GM20431 (cell line): ENCODE measurements at regions not wholly inside any gene's neighbourhood (a gene's known extent, or its start where the extent isn't known, plus 50 kb on each side); places are given as distances from the start of the nearest gene placed in this dataset.

ENCODE experiments used
- in situ Hi-C: fragments of 300-500 bp; cut with MseI, MboI; formaldehyde crosslinking; loops from one replicate; pipeline ENCODE4 v1.15.0; 2020; ENCODE audit warnings: low sequenced_read_pairs; ENCODE audit not compliant: unreplicated experiment

- in situ Hi-C loops, result no loop called here
Measured at GRCh38 chr9:87270221-87270847, 227.3 kb upstream of the DAPK1 start.

- in situ Hi-C loops, result no loop called here
Measured at GRCh38 chr9:87270848-87271234, 226.8 kb upstream of the DAPK1 start.

GRCh38 chr9:87271696-87272477 lies 225.8 kb upstream of the DAPK1 start:
- in situ Hi-C loops, result no loop called here

GRCh38 chr9:87275047-87275725 lies 222.5 kb upstream of the DAPK1 start:
- in situ Hi-C loops, result no loop called here

GRCh38 chr9:87276327-87276841 lies 221.3 kb upstream of the DAPK1 start:
- in situ Hi-C loops, result no loop called here

GRCh38 chr9:87276851-87277261 lies 220.8 kb upstream of the DAPK1 start:
- in situ Hi-C loops, result no loop called here

GRCh38 chr9:87277346-87277745 lies 220.3 kb upstream of the DAPK1 start:
- in situ Hi-C loops, result no loop called here

GRCh38 chr9:87278971-87279733 lies 218.5 kb upstream of the DAPK1 start:
- in situ Hi-C loops, result no loop called here

- in situ Hi-C loops, result no loop called here
Measured at GRCh38 chr9:87280421-87280820, 217.2 kb upstream of the DAPK1 start.

GRCh38 chr9:87282538-87282937 lies 215.1 kb upstream of the DAPK1 start:
- in situ Hi-C loops, result no loop called here

- in situ Hi-C loops, result no loop called here
Measured at GRCh38 chr9:87283585-87283984, 214.1 kb upstream of the DAPK1 start.

GRCh38 chr9:87285183-87285850 lies 212.3 kb upstream of the DAPK1 start:
- in situ Hi-C loops, result no loop called here

GRCh38 chr9:87286506-87286905 lies 211.2 kb upstream of the DAPK1 start:
- in situ Hi-C loops, result no loop called here

GRCh38 chr9:87290241-87291052 lies 207.2 kb upstream of the DAPK1 start:
- in situ Hi-C loops, result no loop called here

- in situ Hi-C loops, result no loop called here
Measured at GRCh38 chr9:87292449-87293191, 205.0 kb upstream of the DAPK1 start.

GRCh38 chr9:87294126-87294525 lies 203.5 kb upstream of the DAPK1 start:
- in situ Hi-C loops, result no loop called here

- in situ Hi-C loops, result loop anchor here (25.0 kb wide), 1 partner anchor 864 kb away; no protein-coding TSS in a partner anchor
Measured at GRCh38 chr9:87300915-87301314, 196.8 kb upstream of the DAPK1 start.

GRCh38 chr9:87301371-87301770 lies 196.3 kb upstream of the DAPK1 start:
- in situ Hi-C loops, result loop anchor here (25.0 kb wide), 1 partner anchor 864 kb away; no protein-coding TSS in a partner anchor
